IMR-90 (cell line): ENCODE measurements at regions not wholly inside any gene's neighbourhood (a gene's known extent, or its start where the extent isn't known, plus 50 kb on each side); places are given as distances from the start of the nearest gene placed in this dataset.

Source experiments
- ATAC-seq: fragments of 200-7000 bp; cut with Tn5 transposase; 2 replicates; pipeline ENCODE4 v1.9.1; 2020; ENCODE audit warnings: low read depth, mild to moderate bottlenecking, moderate library complexity
- BruUV-seq: library from RNA; stranded (reverse); fragments of 400-500 nt; replicated peaks from 2 replicates; lab custom pipeline; 2021; lab: Mats Ljungman, UMichigan
- CTCF ChIA-PET: fragments of 300-600 bp; formaldehyde crosslinking; extraction: SDS; loops from one replicate; lab custom pipeline; 2021; ENCODE audit warnings: antibody characterized with exemption; lab: Yijun Ruan, JAX
- POLR2A ChIA-PET: fragments of 300-600 bp; sonication (Branson Sonifier 250); formaldehyde crosslinking; loops from one replicate; lab custom pipeline; 2022; ENCODE audit warnings: antibody characterized with exemption; ENCODE audit not compliant: unreplicated experiment; lab: Charles Lee
- DNase-seq: peaks from one replicate; pipeline ENCODE4 v3.0.0; 2013
- H2AFZ ChIP-seq: replicated peaks from 2 replicates; pipeline ENCODE3; 2013; ENCODE audit warnings: low read length, mild to moderate bottlenecking; ENCODE audit not compliant: poor library complexity
- H2AK5ac ChIP-seq: 2 replicates; pipeline ENCODE4 v1.6.1; 2013; ENCODE audit warnings: low read depth, low read length, inconsistent platforms
- H2AK9ac ChIP-seq: replicated peaks from 2 replicates; pipeline ENCODE3; 2013; ENCODE audit warnings: mild to moderate bottlenecking, low read depth, low read length, moderate library complexity; ENCODE audit not compliant: poor library complexity
- H2BK120ac ChIP-seq: 2 replicates; pipeline ENCODE4 v1.6.1; 2013; ENCODE audit warnings: low read depth, low read length, inconsistent platforms
- H2BK15ac ChIP-seq: 3 replicates; pipeline ENCODE4 v1.6.1; 2013; ENCODE audit warnings: low read depth, low read length, inconsistent platforms
- H2BK20ac ChIP-seq: 2 replicates; pipeline ENCODE4 v1.6.1; 2013; ENCODE audit warnings: low read depth, mild to moderate bottlenecking, inconsistent platforms, low read length, moderate library complexity
- H2BK5ac ChIP-seq: 2 replicates; pipeline ENCODE4 v1.6.1; 2013; ENCODE audit warnings: mild to moderate bottlenecking, low read depth, low read length, inconsistent platforms; ENCODE audit not compliant: poor library complexity, severe bottlenecking
- H3K14ac ChIP-seq: replicated peaks from 2 replicates; pipeline ENCODE4 v1.6.1; 2013; ENCODE audit warnings: low read depth, low read length, inconsistent platforms
- H3K18ac ChIP-seq: 2 replicates; pipeline ENCODE4 v1.6.1; 2013; ENCODE audit warnings: low read depth, low read length, control low read depth
- H3K23ac ChIP-seq: 2 replicates; pipeline ENCODE4 v1.6.1; 2013; ENCODE audit warnings: low read depth, low read length, inconsistent platforms
- H3K27ac ChIP-seq: 2 replicates; pipeline ENCODE4 v1.5.1; 2013; ENCODE audit warnings: mild to moderate bottlenecking, control low read depth, low read length; ENCODE audit not compliant: insufficient read depth
- H3K27me3 ChIP-seq: 2 replicates; pipeline ENCODE4 v1.6.1; 2013; ENCODE audit warnings: low read length; ENCODE audit not compliant: control insufficient read depth, insufficient read depth
- H3K36me3 ChIP-seq: 2 replicates; pipeline ENCODE4 v1.6.1; 2013; ENCODE audit warnings: low read length, mixed read lengths; ENCODE audit not compliant: control insufficient read depth, insufficient read depth
- H3K4ac ChIP-seq: 2 replicates; pipeline ENCODE4 v1.6.1; 2013; ENCODE audit warnings: low read depth, low read length, inconsistent platforms
- H3K4me1 ChIP-seq: 2 replicates; pipeline ENCODE4 v1.6.1; 2013; ENCODE audit warnings: low read length, mixed read lengths; ENCODE audit not compliant: control insufficient read depth, insufficient read depth
- H3K4me2 ChIP-seq: 2 replicates; pipeline ENCODE4 v1.6.1; 2013; ENCODE audit warnings: low read depth, mild to moderate bottlenecking, control low read depth, low read length, moderate library complexity
- H3K4me3 ChIP-seq: 2 replicates; pipeline ENCODE4 v1.5.1; 2013; ENCODE audit warnings: low read depth, mild to moderate bottlenecking, control low read depth, low read length, moderate library complexity; ENCODE audit not compliant: insufficient read depth
- H3K56ac ChIP-seq: 2 replicates; pipeline ENCODE4 v1.6.1; 2013; ENCODE audit warnings: low read length, inconsistent platforms; ENCODE audit not compliant: insufficient read depth; ENCODE audit errors: extremely low read depth
- H3K79me1 ChIP-seq, 2 experiments: 2 replicates each; pipeline ENCODE4 v1.6.1; 2013; ENCODE audit warnings: low read length in 2 of 2, inconsistent platforms in 1 of 2, low read depth in 1 of 2
- H3K9ac ChIP-seq: 2 replicates; pipeline ENCODE4 v1.6.1; 2013; ENCODE audit warnings: low read depth, low read length, control low read depth
- H3K9me1 ChIP-seq: 2 replicates; pipeline ENCODE4 v1.6.1; 2013; ENCODE audit warnings: low read length, inconsistent platforms; ENCODE audit not compliant: insufficient read depth
- H3K9me3 ChIP-seq: 2 replicates; pipeline ENCODE4 v1.6.1; 2013; ENCODE audit warnings: low read length; ENCODE audit not compliant: control insufficient read depth, insufficient read depth
- H4K20me1 ChIP-seq: 2 replicates; pipeline ENCODE4 v1.6.1; 2013; ENCODE audit warnings: low read length, inconsistent platforms; ENCODE audit not compliant: insufficient read depth
- H4K5ac ChIP-seq: 2 replicates; pipeline ENCODE4 v1.6.1; 2013; ENCODE audit warnings: mild to moderate bottlenecking, low read depth, low read length, control low read depth
- H4K8ac ChIP-seq, 2 experiments: 2 replicates each; pipeline ENCODE4 v1.6.1; 2013; ENCODE audit warnings: low read depth in 2 of 2, low read length in 2 of 2, control low read depth in 1 of 2, inconsistent platforms in 1 of 2
- H4K91ac ChIP-seq: 2 replicates; pipeline ENCODE4 v1.6.1; 2013; ENCODE audit warnings: low read depth, low read length, inconsistent platforms; ENCODE audit not compliant: insufficient read depth
- BHLHE40 ChIP-seq: fragments of 150-350 bp; IDR thresholded peaks from 2 replicates; pipeline ENCODE4 v1.6.1; 2016; ENCODE audit warnings: mild to moderate bottlenecking, low read depth, low read length
- CEBPB ChIP-seq: IDR thresholded peaks from 2 replicates; pipeline ENCODE4 v1.6.1; 2012; ENCODE audit warnings: low read depth, low read length, improper control_type of control experiment
- CTCF ChIP-seq: conservative IDR thresholded peaks from 2 replicates; pipeline ENCODE4 v1.5.1; 2012; ENCODE audit warnings: mild to moderate bottlenecking, low read depth, low read length, improper control_type of control experiment
- ELK1 ChIP-seq: fragments of 150-350 bp; IDR thresholded peaks from 2 replicates; pipeline ENCODE4 v1.6.1; 2016; ENCODE audit warnings: low read depth, mild to moderate bottlenecking, low read length, moderate library complexity, borderline replicate concordance
- FOS ChIP-seq: fragments of 150-350 bp; IDR thresholded peaks from 2 replicates; pipeline ENCODE4 v1.6.1; 2016; ENCODE audit warnings: low read depth, low read length
- MAFK ChIP-seq: IDR thresholded peaks from 2 replicates; pipeline ENCODE4 v1.6.1; 2012; ENCODE audit warnings: low read depth, low read length, improper control_type of control experiment
- MAZ ChIP-seq: IDR thresholded peaks from 2 replicates; pipeline ENCODE4 v1.6.1; 2012; ENCODE audit warnings: low read depth, mild to moderate bottlenecking, low read length, improper control_type of control experiment, moderate library complexity, borderline replicate concordance
- MXI1 ChIP-seq: IDR thresholded peaks from 2 replicates; pipeline ENCODE4 v1.6.1; 2012; ENCODE audit warnings: low read depth, mild to moderate bottlenecking, low read length, moderate library complexity, borderline replicate concordance
- NFE2L2 ChIP-seq: fragments of 150-350 bp; IDR thresholded peaks from 2 replicates; pipeline ENCODE4 v1.6.1; 2016; ENCODE audit warnings: low read depth, mild to moderate bottlenecking, low read length
- POLR2A ChIP-seq: IDR thresholded peaks from 2 replicates; pipeline ENCODE4 v1.6.1; 2012; ENCODE audit warnings: mild to moderate bottlenecking, low read depth, low read length
- RAD21 ChIP-seq: IDR thresholded peaks from 2 replicates; pipeline ENCODE4 v1.6.1; 2012; ENCODE audit warnings: low read length, improper control_type of control experiment
- RCOR1 ChIP-seq: IDR thresholded peaks from 2 replicates; pipeline ENCODE4 v1.6.1; 2012; ENCODE audit warnings: mild to moderate bottlenecking, low read length, improper control_type of control experiment; ENCODE audit not compliant: insufficient replicate concordance
- RFX5 ChIP-seq: IDR thresholded peaks from 2 replicates; pipeline ENCODE4 v1.8.0; 2012; ENCODE audit warnings: low read depth, mild to moderate bottlenecking, low read length, moderate library complexity
- SMC3 ChIP-seq: fragments of 150-350 bp; IDR thresholded peaks from 2 replicates; pipeline ENCODE4 v1.6.1; 2016; ENCODE audit warnings: low read depth, mild to moderate bottlenecking, antibody characterized with exemption, low read length, moderate library complexity
- USF2 ChIP-seq: fragments of 150-350 bp; IDR thresholded peaks from 2 replicates; pipeline ENCODE4 v1.6.1; 2017; ENCODE audit warnings: mild to moderate bottlenecking, antibody characterized with exemption, low read length, low read depth
- WGBS, 2 experiments: methylation state at CpG; one replicate each; pipeline versions ENCODE4 v1.1.5 to v1.1.7; 2013; ENCODE audit warnings: missing lambda C conversion rate in 2 of 2; ENCODE audit not compliant: insufficient read length in 1 of 2; ENCODE audit errors: extremely low coverage in 2 of 2; 5-methylcytosine and 5-hydroxymethylcytosine counted together
- dilution Hi-C: fragments of 300-500 bp; cut with HindIII; formaldehyde crosslinking; loops from one replicate; pipeline ENCODE4 v1.14.3; 2018; ENCODE audit warnings: low sequenced_read_pairs; ENCODE audit not compliant: unreplicated experiment
- in situ Hi-C: fragments of 300-500 bp; cut with MboI; formaldehyde crosslinking; loops from 3 replicates; pipeline ENCODE4 v1.14.3; 2019; ENCODE audit warnings: low sequenced_read_pairs, inconsistent platforms, mixed read lengths
- intact Hi-C: fragments of 100-400 bp; cut with micrococcal nuclease; formaldehyde crosslinking; loops from 2 replicates; pipeline ENCODE4 v1.10.0; 2022

GRCh38 chr12:125436686-125437085 is 371.5 kb downstream of the AACS start:
- no peak overlapping the region for H2AK5ac ChIP-seq
- H4K20me1 ChIP-seq, result no peaks in the 10 kb centered on the region
- dilution Hi-C loops (no loop called here), intact Hi-C loops (no loop called here), in situ Hi-C loops (no loop called here)
- no peak for DNase-seq
- H2AFZ ChIP-seq, result no peak overlapping the region
- ATAC-seq, result no peak
- ChIA-PET POLR2A (no interaction called here), CTCF (no interaction called here)
- H3K4me1 ChIP-seq, result no peaks in the 10 kb centered on the region
- H4K5ac ChIP-seq, result no peak overlapping the region
- TF ChIP-seq CEBPB (no peak), RFX5 (no peak), FOS (no peak), RAD21 (no peak), POLR2A (no peak), ELK1 (no peak), BHLHE40 (no peak), MXI1 (no peak), RCOR1 (no peak), CTCF (no peak), NFE2L2 (no peak), USF2 (no peak), SMC3 (no peak), MAFK (no peak), MAZ (no peak)
- no peak overlapping the region for H3K4me2 ChIP-seq
- H2BK5ac ChIP-seq, result no peak overlapping the region
- no TSS peak for BruUV-seq
- no peak overlapping the region for H3K14ac ChIP-seq
- no peak overlapping the region for H3K4ac ChIP-seq
- no peak overlapping the region for H3K4me3 ChIP-seq
- no peak overlapping the region for H2AK9ac ChIP-seq
- H4K8ac ChIP-seq, result no peak overlapping the region
- no peaks in the 10 kb centered on the region for H3K36me3 ChIP-seq
- no peaks in the 10 kb centered on the region for H3K79me1 ChIP-seq
- H3K56ac ChIP-seq, result no peak overlapping the region
- H3K27me3 ChIP-seq, result no peaks in the 10 kb centered on the region
- H4K91ac ChIP-seq, result no peak overlapping the region
- H3K9ac ChIP-seq, result no peak overlapping the region
- H3K9me3 ChIP-seq, result peaks cover 21% of the 10 kb centered on the region
- no peak overlapping the region for H3K27ac ChIP-seq
- no peak overlapping the region for H3K18ac ChIP-seq
- H2BK20ac ChIP-seq, result no peak overlapping the region
- H3K9me1 ChIP-seq, result no peaks in the 10 kb centered on the region
- H2BK120ac ChIP-seq, result no peak overlapping the region
- no CpG with 5 or more reads among the region's 2 CpGs for WGBS, 2 experiments
- H3K23ac ChIP-seq, result no peak overlapping the region
- H2BK15ac ChIP-seq, result no peak overlapping the region
